GM12878 (cell line): ENCODE measurements at regions not wholly inside any gene's neighbourhood (a gene's known extent, or its start where the extent isn't known, plus 50 kb on each side); places are given as distances from the start of the nearest gene placed in this dataset.

Experiments
- ATF3 ChIP-seq: IDR thresholded peaks from 2 replicates; pipeline ENCODE4 v1.6.1; 2011; ENCODE audit warnings: low read depth, mild to moderate bottlenecking, low read length, moderate library complexity, borderline replicate concordance; ENCODE audit errors: extremely low read depth
- BHLHE40 ChIP-seq, 2 experiments: fragments of 450-650 bp in 1 of 2; IDR thresholded peaks; 2 replicates each; pipeline ENCODE4 v1.6.1; 2011 to 2017; ENCODE audit warnings: low read depth in 2 of 2, borderline replicate concordance in 1 of 2, improper control_type of control experiment in 1 of 2, low read length in 1 of 2, mild to moderate bottlenecking in 1 of 2
- BRCA1 ChIP-seq: IDR thresholded peaks from 2 replicates; pipeline ENCODE4 v1.6.1; 2011; ENCODE audit warnings: low read depth, low read length, improper control_type of control experiment
- CTCF ChIP-seq, 3 experiments: IDR thresholded peaks in 2 of 3; conservative IDR thresholded peaks in 1 of 3; 2 replicates each; pipeline ENCODE4 v1.5.1; 2011; ENCODE audit warnings: low read depth in 3 of 3, low read length in 3 of 3, mild to moderate bottlenecking in 3 of 3, control low read depth in 2 of 3, moderate library complexity in 2 of 3, inconsistent platforms in 1 of 3, mixed read lengths in 1 of 3; ENCODE audit not compliant: control insufficient read depth in 2 of 3, insufficient read depth in 1 of 3; ENCODE audit errors: extremely low read depth in 1 of 3
- KLF5 ChIP-seq: fragments of 450-650 bp; IDR thresholded peaks from 2 replicates; pipeline ENCODE4 v1.6.1; 2014; ENCODE audit warnings: mild to moderate bottlenecking; ENCODE audit not compliant: partially characterized antibody
- NR2C1 ChIP-seq: fragments of 450-650 bp; IDR thresholded peaks from 2 replicates; pipeline ENCODE4 v1.6.1; 2017; ENCODE audit warnings: antibody characterized with exemption, mild to moderate bottlenecking, moderate library complexity
- USF1 ChIP-seq: IDR thresholded peaks from 2 replicates; pipeline ENCODE4 v1.6.1; 2011; ENCODE audit warnings: borderline replicate concordance, low read depth, mild to moderate bottlenecking, moderate library complexity, mixed read lengths, low read length; ENCODE audit not compliant: insufficient read depth; ENCODE audit errors: extremely low read length
- YY1 ChIP-seq: IDR thresholded peaks from 2 replicates; pipeline ENCODE4 v1.6.1; 2011; ENCODE audit warnings: low read depth, mild to moderate bottlenecking, low read length

- no peak for TF ChIP-seq BHLHE40 (IDR thresholded peaks at IDR 0.05; ENCODE audit: borderline replicate concordance in 1 of 2, low read depth in 2 of 2, low read length in 1 of 2)
- no peak for TF ChIP-seq ATF3
- TF ChIP-seq KLF5, result no peak
- no peak for TF ChIP-seq CTCF (IDR thresholded peaks at IDR 0.05 in 2 of 3, conservative IDR thresholded peaks at IDR 0.05 in 1 of 3; ENCODE audit: control insufficient read depth in 2 of 3, extremely low read depth in 1 of 3, insufficient read depth in 1 of 3, low read depth in 3 of 3, low read length in 3 of 3)
- TF ChIP-seq YY1, result no peak
- no peak for TF ChIP-seq USF1
- TF ChIP-seq NR2C1, result no peak
- TF ChIP-seq BRCA1, result no peak
Measured at GRCh38 chr7:93717217-93717900, 142.8 kb upstream of the CALCR start.
